Esophagus muscularis mucosa (tissue), 4 donors: ENCODE measurements at regions not wholly inside any gene's neighbourhood (a gene's known extent, or its start where the extent isn't known, plus 50 kb on each side); places are given as distances from the start of the nearest gene placed in this dataset.

Source experiments
- DNase-seq: peaks from one replicate; pipeline ENCODE4 v3.0.0-alpha.2; 2017; ENCODE audit errors: extremely low spot score
- H3K27ac ChIP-seq, 4 donors: fragments of 200-600 bp; sonication (generic); replicated peaks in 1 of 4; 1 replicate in 3 of 4; 2 replicates in 1 of 4; pipeline ENCODE4 v1.5.1; 2016 to 2019; ENCODE audit warnings: mild to moderate bottlenecking in 1 of 4
- H3K27me3 ChIP-seq, 4 donors: fragments of 200-600 bp; sonication (generic); one replicate each; pipeline versions ENCODE4 v1.5.1 to v1.6.0; 2016 to 2019
- H3K36me3 ChIP-seq, 4 donors: fragments of 200-600 bp; sonication (generic); one replicate each; pipeline ENCODE4 v1.5.1; 2016 to 2019
- H3K4me1 ChIP-seq, 4 donors: fragments of 200-600 bp; sonication (generic); one replicate each; pipeline ENCODE4 v1.5.1; 2016 to 2019
- H3K4me3 ChIP-seq, 4 donors: fragments of 200-600 bp; sonication (generic); 1 replicate in 2 of 4; 2 replicates in 2 of 4; pipeline ENCODE4 v1.5.1; 2016 to 2019; ENCODE audit warnings: mild to moderate bottlenecking in 4 of 4, moderate library complexity in 1 of 4
- H3K9me3 ChIP-seq, 4 donors: fragments of 200-600 bp; sonication (generic); 1 replicate in 3 of 4; 2 replicates in 1 of 4; pipeline ENCODE4 v1.5.1; 2016 to 2019
- EP300 ChIP-seq: sonication (generic); formaldehyde crosslinking; IDR thresholded peaks from one replicate; pipeline ENCODE4 v1.6.1; 2017; ENCODE audit warnings: antibody characterized with exemption
- POLR2A ChIP-seq: fragments of 450-650 bp; IDR thresholded peaks from one replicate; pipeline ENCODE4 v1.6.1; 2017; ENCODE audit warnings: antibody characterized with exemption, moderate library complexity, mild to moderate bottlenecking, low read depth
- POLR2AphosphoS5 ChIP-seq, 2 donors: sonication (generic); formaldehyde crosslinking; IDR thresholded peaks; one replicate each; pipeline ENCODE4 v1.6.1; 2017; ENCODE audit warnings: antibody characterized with exemption in 2 of 2
- WGBS: methylation state at CpG from one replicate; pipeline ENCODE4 v1.1.5; 2018; 5-methylcytosine and 5-hydroxymethylcytosine counted together
- intact Hi-C: fragments of 100-400 bp; cut with DNase I; formaldehyde crosslinking; loops from one replicate; pipeline ENCODE4 v1.15.1; 2023
- TF ChIP-seq, protein P1 (sequence below), 3 experiments: fragments of 200-600 bp in 2 of 3; fragments of 450-650 bp in 1 of 3; sonication (generic) in 2 of 3; IDR thresholded peaks; one replicate each; pipeline ENCODE4 v1.5.1; 2017 to 2019; ENCODE audit warnings: antibody characterized with exemption in 3 of 3, mild to moderate bottlenecking in 2 of 3, moderate library complexity in 1 of 3

DNA sequence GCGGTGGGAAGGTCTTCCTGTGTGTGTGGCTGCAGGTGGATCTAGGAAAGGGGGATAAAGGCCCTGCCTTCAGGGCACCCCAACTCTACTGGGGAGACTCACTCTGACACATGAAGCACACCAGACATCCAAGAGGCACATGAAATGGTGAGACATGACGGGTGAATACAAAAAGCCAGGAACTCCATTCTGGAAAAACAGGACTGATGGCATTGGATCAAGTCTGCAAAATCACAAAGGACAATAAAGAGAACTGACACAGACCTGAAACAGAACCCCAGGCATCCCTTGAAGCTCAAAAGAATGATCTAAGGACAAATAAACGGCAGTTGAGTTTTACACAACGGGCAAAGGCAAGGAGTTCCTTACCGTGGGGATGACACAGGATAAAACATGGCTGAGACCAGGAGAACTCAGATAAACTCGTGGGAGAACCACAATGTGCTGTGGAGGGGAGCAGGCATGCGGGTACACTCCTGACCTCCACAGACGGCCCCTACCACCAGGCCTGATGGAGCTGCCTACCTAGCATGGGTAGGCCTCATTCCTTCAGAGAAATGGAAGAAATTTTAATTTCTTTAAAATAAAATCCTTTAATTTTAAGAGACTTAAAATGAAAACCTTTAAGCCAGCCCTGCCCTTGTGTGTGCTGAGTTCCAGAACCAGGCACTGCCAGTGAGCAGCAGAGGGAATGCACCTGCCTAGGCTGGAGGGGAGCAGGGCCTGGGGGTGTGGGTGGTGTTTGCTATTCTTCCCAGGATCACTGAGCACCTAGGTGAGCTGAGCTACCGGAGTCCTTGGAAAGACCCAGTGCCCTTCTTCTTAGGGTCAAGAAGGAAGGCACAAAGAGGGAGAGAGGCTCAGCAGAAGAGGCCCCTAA is 100.1 kb downstream of the SINHCAF start:
- TF ChIP-seq, protein P1, sequence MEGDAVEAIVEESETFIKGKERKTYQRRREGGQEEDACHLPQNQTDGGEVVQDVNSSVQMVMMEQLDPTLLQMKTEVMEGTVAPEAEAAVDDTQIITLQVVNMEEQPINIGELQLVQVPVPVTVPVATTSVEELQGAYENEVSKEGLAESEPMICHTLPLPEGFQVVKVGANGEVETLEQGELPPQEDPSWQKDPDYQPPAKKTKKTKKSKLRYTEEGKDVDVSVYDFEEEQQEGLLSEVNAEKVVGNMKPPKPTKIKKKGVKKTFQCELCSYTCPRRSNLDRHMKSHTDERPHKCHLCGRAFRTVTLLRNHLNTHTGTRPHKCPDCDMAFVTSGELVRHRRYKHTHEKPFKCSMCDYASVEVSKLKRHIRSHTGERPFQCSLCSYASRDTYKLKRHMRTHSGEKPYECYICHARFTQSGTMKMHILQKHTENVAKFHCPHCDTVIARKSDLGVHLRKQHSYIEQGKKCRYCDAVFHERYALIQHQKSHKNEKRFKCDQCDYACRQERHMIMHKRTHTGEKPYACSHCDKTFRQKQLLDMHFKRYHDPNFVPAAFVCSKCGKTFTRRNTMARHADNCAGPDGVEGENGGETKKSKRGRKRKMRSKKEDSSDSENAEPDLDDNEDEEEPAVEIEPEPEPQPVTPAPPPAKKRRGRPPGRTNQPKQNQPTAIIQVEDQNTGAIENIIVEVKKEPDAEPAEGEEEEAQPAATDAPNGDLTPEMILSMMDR (IDR thresholded peaks at IDR 0.05), result no peak
- TF ChIP-seq POLR2AphosphoS5 (IDR thresholded peaks at IDR 0.05), result no peak
- TF ChIP-seq POLR2A, result no peak
- TF ChIP-seq EP300, result no peak
- Histone ChIP-seq H3K36me3 (no peaks in the 10 kb centered on the region), H3K4me1 (no peaks in the 10 kb centered on the region), H3K27me3 (no peaks in the 10 kb centered on the region), H3K27ac (no peak overlapping the region), H3K4me3 (no peak overlapping the region), H3K9me3 (no peaks in the 10 kb centered on the region)
- intact Hi-C loops, result no loop called here
- 80% methylated on average over 9 of the region's 9 CpGs for WGBS
- peak; percentile 89 for DNase-seq

DNA sequence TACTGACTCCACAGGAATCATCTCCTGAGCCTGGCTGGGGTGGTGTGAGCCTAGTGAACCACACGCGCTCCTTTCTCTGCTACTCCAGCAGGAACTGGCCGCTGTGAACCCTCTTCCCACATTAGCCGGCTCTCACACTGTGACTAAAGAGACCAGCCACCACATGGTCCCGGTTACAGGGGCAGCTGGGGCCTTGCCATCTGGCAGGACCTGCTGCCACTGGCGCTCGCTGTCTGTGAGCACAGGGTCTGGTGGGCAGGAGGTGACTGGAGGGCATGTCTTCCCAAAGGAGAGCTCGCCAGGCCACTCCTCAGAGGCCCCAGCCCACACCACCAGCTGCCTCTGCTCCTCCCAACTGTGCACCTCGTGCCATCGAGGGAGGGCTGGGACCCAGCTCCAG is 99.3 kb downstream of the SINHCAF start:
- TF ChIP-seq EP300 (no peak), POLR2AphosphoS5 (IDR thresholded peaks at IDR 0.05) (no peak), POLR2A (no peak)
- TF ChIP-seq, protein P1 (IDR thresholded peaks at IDR 0.05), result no peak
- intact Hi-C loops, result no loop called here
- H3K36me3 ChIP-seq, result no peaks in the 10 kb centered on the region

GRCh38 chr12:31227401-31227981 is 98.5 kb downstream of the SINHCAF start:
- Histone ChIP-seq H3K27me3 (no peaks in the 10 kb centered on the region), H3K9me3 (peaks cover 0 to 6% (median 0%) of the 10 kb centered on the region in 4 donors), H3K36me3 (no peaks in the 10 kb centered on the region), H3K27ac (no peak overlapping the region), H3K4me3 (no peak overlapping the region), H3K4me1 (no peaks in the 10 kb centered on the region)
- peak; percentile 89 for DNase-seq
- intact Hi-C loops, result no loop called here
- 88% methylated on average over 9 of the region's 12 CpGs for WGBS
- TF ChIP-seq, protein P1 (IDR thresholded peaks at IDR 0.05), result no peak
- TF ChIP-seq POLR2A, result no peak

More for the DNA sequence above, 99.3 kb downstream of the SINHCAF start:
- no peak overlapping the region for H3K27ac ChIP-seq
- H3K27me3 ChIP-seq, result no peaks in the 10 kb centered on the region
- DNase-seq, result peak; percentile 87
- 95% methylated on average over 5 of the region's 10 CpGs for WGBS
- H3K4me1 ChIP-seq, result no peaks in the 10 kb centered on the region
- H3K9me3 ChIP-seq, result peaks cover 0 to 3% (median 0%) of the 10 kb centered on the region in 4 donors
- no peak overlapping the region for H3K4me3 ChIP-seq

GRCh38 chr12:31228811-31229792 is 96.8 kb downstream of the SINHCAF start:
- DNase-seq, result peak; percentile 78
- H3K36me3 ChIP-seq, result no peaks in the 10 kb centered on the region
- no peaks in the 10 kb centered on the region for H3K4me1 ChIP-seq
- H3K4me3 ChIP-seq, result no peak overlapping the region
- TF ChIP-seq EP300 (no peak), POLR2A (no peak), POLR2AphosphoS5 (IDR thresholded peaks at IDR 0.05) (no peak)
- TF ChIP-seq, protein P1 (IDR thresholded peaks at IDR 0.05), result no peak
- no peak overlapping the region for H3K27ac ChIP-seq
- peaks cover 0 to 11% (median 0%) of the 10 kb centered on the region in 4 donors for H3K27me3 ChIP-seq
- peaks cover 0 to 6% (median 0%) of the 10 kb centered on the region in 4 donors for H3K9me3 ChIP-seq
- intact Hi-C loops, result no loop called here
- WGBS, result 88% methylated on average over 19 of the region's 23 CpGs
